ENCODE measurements at regions not wholly inside any gene's neighbourhood (a gene's known extent, or its start where the extent isn't known, plus 50 kb on each side); places are given as distances from the start of the nearest gene placed in this dataset.

GRCh38 chrX:22690116-22690515 lies 309.6 kb upstream of the DDX53 start:
- no peak for DNase-seq (ENCODE audit: low read depth)
- TF ChIP-seq CTCF (IDR thresholded peaks at IDR 0.05; ENCODE audit: control insufficient read depth, extremely low read depth, insufficient read depth) = no peak
- H3K4me3 ChIP-seq (ENCODE audit: low read depth, low read length) = no peak overlapping the region

GRCh38 chrX:22691966-22692565 lies 307.7 kb upstream of the DDX53 start:
- TF ChIP-seq CTCF (IDR thresholded peaks at IDR 0.05; ENCODE audit: control insufficient read depth, extremely low read depth, insufficient read depth) = no peak
- no peak overlapping the region for H3K4me3 ChIP-seq (ENCODE audit: low read depth, low read length)
- no peak for DNase-seq (ENCODE audit: low read depth)

GRCh38 chrX:22698151-22698550 lies 301.6 kb upstream of the DDX53 start:
- no peak for TF ChIP-seq CTCF (IDR thresholded peaks at IDR 0.05; ENCODE audit: control insufficient read depth, extremely low read depth, insufficient read depth)
- no peak overlapping the region for H3K4me3 ChIP-seq (ENCODE audit: low read depth, low read length)
- no peak for DNase-seq (ENCODE audit: low read depth)

- H3K4me3 ChIP-seq (ENCODE audit: low read depth, low read length) = no peak overlapping the region
- DNase-seq (ENCODE audit: low read depth) = no peak
- TF ChIP-seq CTCF (IDR thresholded peaks at IDR 0.05; ENCODE audit: control insufficient read depth, extremely low read depth, insufficient read depth) = no peak
These were observed 300.1 kb upstream of the DDX53 start for GRCh38 chrX:22699581-22700091.

- no peak for TF ChIP-seq CTCF (IDR thresholded peaks at IDR 0.05; ENCODE audit: control insufficient read depth, extremely low read depth, insufficient read depth)
- DNase-seq (ENCODE audit: low read depth) = no peak
- H3K4me3 ChIP-seq (ENCODE audit: low read depth, low read length) = no peak overlapping the region
These were observed 286.8 kb upstream of the DDX53 start for GRCh38 chrX:22712942-22713341.

- no peak for DNase-seq (ENCODE audit: low read depth)
These were observed 269.2 kb upstream of the DDX53 start for GRCh38 chrX:22730542-22730941.

More at GRCh38 chrX:22730542-22730941, 269.2 kb upstream of the DDX53 start:
- no peak for TF ChIP-seq CTCF (IDR thresholded peaks at IDR 0.05; ENCODE audit: control insufficient read depth, extremely low read depth, insufficient read depth)
- no peak overlapping the region for H3K4me3 ChIP-seq (ENCODE audit: low read depth, low read length)

All from LNCaP clone FGC (cell line).